Muscle of leg (tissue), 3 donors: ENCODE measurements at regions not wholly inside any gene's neighbourhood (a gene's known extent, or its start where the extent isn't known, plus 50 kb on each side); places are given as distances from the start of the nearest gene placed in this dataset.
"Not testable (repeated sequence)": the region's sequence is repeated elsewhere in the genome, so short reads cannot be mapped to it uniquely, and the experiment has no call there.

Experiments
- DNase-seq: peaks from one replicate; pipeline ENCODE4 v3.0.0; 2013
- H3K27ac ChIP-seq: one replicate; pipeline ENCODE4 v1.5.1; 2013; ENCODE audit warnings: mild to moderate bottlenecking, low read length, control low read depth
- H3K27me3 ChIP-seq: one replicate; pipeline ENCODE4 v1.6.1; 2013; ENCODE audit warnings: low read length; ENCODE audit not compliant: control insufficient read depth, insufficient read depth
- H3K36me3 ChIP-seq: one replicate; pipeline ENCODE4 v1.6.1; 2013; ENCODE audit warnings: low read length; ENCODE audit not compliant: control insufficient read depth, insufficient read depth
- H3K4me1 ChIP-seq: one replicate; pipeline ENCODE4 v1.6.1; 2013; ENCODE audit warnings: low read length; ENCODE audit not compliant: control insufficient read depth, insufficient read depth
- H3K4me3 ChIP-seq: one replicate; pipeline ENCODE4 v1.5.1; 2013; ENCODE audit warnings: low read length, control low read depth
- H3K9me3 ChIP-seq: replicated peaks from 2 replicates; pipeline ENCODE4 v1.6.1; 2013; ENCODE audit warnings: low read depth, low read length; ENCODE audit not compliant: control insufficient read depth
- WGBS: methylation state at CpG from one replicate; pipeline ENCODE4 v1.1.5; 2013; ENCODE audit warnings: missing lambda C conversion rate; ENCODE audit not compliant: insufficient coverage; 5-methylcytosine and 5-hydroxymethylcytosine counted together

DNA sequence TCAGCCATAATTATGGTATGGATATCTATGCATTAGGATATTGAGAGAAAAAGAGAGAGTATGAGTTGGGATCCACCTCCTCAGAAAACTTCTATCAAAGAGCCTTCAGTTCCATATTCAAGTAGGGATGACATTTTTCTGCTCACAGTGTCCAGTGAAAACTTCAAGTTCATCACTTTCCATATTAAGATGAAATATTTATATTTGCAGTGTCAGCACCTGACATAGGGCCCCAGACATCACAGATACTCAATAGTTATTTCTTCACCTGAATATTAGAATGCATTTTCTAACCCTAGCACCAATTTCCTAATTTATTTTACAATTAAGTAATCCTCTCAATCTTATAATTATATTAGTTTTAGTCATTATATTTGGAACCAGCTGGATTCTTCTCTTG, 318.0 kb upstream of the MGAT4C start:
- Histone ChIP-seq H3K4me1 (no peaks in the 10 kb centered on the region), H3K4me3 (no peak overlapping the region), H3K9me3 (no peaks in the 10 kb centered on the region), H3K36me3 (no peaks in the 10 kb centered on the region), H3K27me3 (no peaks in the 10 kb centered on the region), H3K27ac (no peak overlapping the region)
- DNase-seq = no peak

GRCh38 chr12:86572455-86572854, 316.3 kb upstream of the MGAT4C start:
- Histone ChIP-seq H3K4me3 (no peak overlapping the region), H3K36me3 (no peaks in the 10 kb centered on the region), H3K4me1 (no peaks in the 10 kb centered on the region), H3K9me3 (peaks cover 3% of the 10 kb centered on the region), H3K27ac (no peak overlapping the region), H3K27me3 (no peaks in the 10 kb centered on the region)
- no peak for DNase-seq
- WGBS = 50% methylated on average over 1 of the region's 1 CpG

DNA sequence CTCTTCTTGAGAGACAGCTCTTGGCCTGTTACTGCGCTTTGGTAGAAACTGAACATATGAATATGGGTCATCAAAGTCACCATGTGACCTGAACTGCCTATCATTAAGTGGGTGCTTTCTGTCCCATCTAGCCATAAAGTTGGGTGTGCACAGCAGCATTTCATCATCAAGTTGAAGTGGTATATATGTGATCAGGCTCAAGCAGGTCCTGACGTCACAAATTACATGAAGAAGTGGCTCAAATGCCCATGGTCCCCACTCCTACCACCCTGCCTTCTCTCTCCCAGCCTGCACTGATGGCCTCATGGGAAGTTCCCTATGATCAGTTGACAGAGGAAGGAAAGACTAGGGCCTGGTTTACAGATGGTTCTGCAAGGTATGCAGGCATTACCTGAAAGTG, 308.8 kb upstream of the MGAT4C start:
- Histone ChIP-seq H3K36me3 (no peaks in the 10 kb centered on the region), H3K27me3 (no peaks in the 10 kb centered on the region), H3K4me1 (no peaks in the 10 kb centered on the region), H3K27ac (no peak overlapping the region), H3K4me3 (no peak overlapping the region), H3K9me3 (peaks cover 9% of the 10 kb centered on the region)
- no peak for DNase-seq
- 100% methylated on average over 1 of the region's 2 CpGs for WGBS

DNA sequence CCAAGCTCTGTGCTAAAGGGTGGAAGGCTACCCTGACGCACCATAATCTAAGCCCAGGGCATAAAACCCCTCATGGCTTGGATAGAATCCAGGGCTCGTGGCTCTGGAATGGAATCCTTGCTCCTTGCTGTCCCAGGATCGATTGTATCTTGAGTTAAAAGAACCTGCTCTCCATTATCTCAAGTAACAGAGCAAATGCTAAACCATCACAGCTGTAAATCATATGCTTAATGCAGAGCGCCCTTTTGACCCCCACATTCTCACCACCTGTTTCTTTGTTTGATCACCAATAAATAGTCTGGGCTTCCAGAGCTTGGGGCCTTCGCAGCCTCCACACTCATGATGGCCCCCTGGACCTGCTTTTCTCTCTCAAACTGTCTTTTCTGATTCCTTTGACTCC, 299.3 kb upstream of the MGAT4C start:
- not testable (repeated sequence) for H3K4me1 ChIP-seq, H3K4me3 ChIP-seq, H3K9me3 ChIP-seq, H3K27ac ChIP-seq, H3K36me3 ChIP-seq, H3K27me3 ChIP-seq, DNase-seq
- WGBS = 53% methylated on average over 5 of the region's 5 CpGs

GRCh38 chr12:86551146-86551571, 295.0 kb upstream of the MGAT4C start:
- DNase-seq = peak; percentile 19
- Histone ChIP-seq H3K36me3 (no peaks in the 10 kb centered on the region), H3K27ac (no peak overlapping the region), H3K4me1 (no peaks in the 10 kb centered on the region), H3K4me3 (no peak overlapping the region), H3K9me3 (no peaks in the 10 kb centered on the region), H3K27me3 (no peaks in the 10 kb centered on the region)
- WGBS = 89% methylated on average over 1 of the region's 1 CpG

DNA sequence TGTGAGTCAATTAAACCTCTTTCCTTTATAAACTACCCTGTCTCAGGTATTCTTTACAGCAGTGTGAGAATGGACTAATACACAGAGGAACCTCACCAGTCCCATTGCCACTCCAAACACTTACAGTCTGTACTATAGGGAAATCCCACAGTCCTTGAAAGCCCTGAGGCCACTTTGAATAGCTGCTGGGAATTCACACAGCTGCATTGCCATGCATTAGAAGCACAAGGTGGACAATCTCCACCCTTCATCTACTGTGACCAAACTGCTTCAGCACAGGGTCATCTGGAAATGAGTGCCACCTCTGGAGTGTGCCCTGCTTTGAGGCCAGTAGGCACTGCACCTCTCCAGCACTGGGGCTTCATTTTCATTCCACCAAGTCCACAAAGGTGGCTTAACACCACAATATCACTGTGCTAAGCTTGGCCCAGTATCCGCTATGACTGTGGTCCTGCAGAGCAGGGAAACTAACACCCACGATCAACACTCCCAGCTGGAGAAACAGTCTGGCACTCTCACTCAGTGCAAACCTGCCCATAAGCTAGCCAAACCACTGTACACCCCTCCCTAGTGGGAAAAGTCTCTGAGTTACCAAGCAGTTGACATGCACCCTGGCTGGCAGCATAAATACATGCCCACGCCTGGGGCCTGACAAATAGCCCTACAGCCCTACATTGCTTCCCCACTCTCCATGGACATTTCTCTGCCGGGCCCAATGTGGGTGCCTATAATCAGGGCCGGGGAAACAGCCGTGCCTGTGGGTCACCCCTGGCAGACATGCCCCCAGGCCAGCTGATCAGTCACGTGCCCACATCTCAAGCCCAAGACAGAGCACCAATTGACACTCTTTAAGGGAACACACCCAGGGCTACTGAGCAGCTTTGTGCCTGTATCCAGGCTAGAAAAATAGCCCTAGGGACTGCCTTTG, 294.3 kb upstream of the MGAT4C start:
- no peaks in the 10 kb centered on the region for H3K4me1 ChIP-seq

DNA sequence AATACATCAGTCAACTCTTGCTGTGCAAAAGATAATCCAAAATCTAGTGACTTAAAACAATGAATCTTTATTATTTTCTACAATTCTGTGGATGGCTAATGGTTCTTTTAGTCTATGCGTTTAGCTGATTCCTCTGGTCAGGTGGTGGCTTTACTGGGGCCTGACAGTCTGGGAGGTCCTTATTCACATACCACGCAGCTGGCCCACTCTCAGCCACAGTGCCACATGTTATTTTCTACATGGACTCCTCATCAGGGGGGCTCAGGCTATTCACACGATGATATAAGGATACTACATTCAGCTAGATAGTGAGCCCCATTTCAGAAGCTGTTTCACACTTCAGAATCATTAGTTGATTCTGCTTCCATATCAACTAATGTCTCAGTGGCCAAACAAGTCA, 287.5 kb upstream of the MGAT4C start:
- DNase-seq = no peak
- Histone ChIP-seq H3K4me3 (no peak overlapping the region), H3K36me3 (no peaks in the 10 kb centered on the region), H3K4me1 (no peaks in the 10 kb centered on the region), H3K27me3 (no peaks in the 10 kb centered on the region), H3K27ac (no peak overlapping the region), H3K9me3 (no peaks in the 10 kb centered on the region)
- no CpG with 5 or more reads among the region's 3 CpGs for WGBS

More for the DNA sequence above, 294.3 kb upstream of the MGAT4C start:
- Histone ChIP-seq H3K9me3 (no peaks in the 10 kb centered on the region), H3K27me3 (no peaks in the 10 kb centered on the region), H3K27ac (no peak overlapping the region), H3K36me3 (no peaks in the 10 kb centered on the region), H3K4me3 (no peak overlapping the region)
- DNase-seq = no peak
- 91% methylated on average over 7 of the region's 7 CpGs for WGBS

DNA sequence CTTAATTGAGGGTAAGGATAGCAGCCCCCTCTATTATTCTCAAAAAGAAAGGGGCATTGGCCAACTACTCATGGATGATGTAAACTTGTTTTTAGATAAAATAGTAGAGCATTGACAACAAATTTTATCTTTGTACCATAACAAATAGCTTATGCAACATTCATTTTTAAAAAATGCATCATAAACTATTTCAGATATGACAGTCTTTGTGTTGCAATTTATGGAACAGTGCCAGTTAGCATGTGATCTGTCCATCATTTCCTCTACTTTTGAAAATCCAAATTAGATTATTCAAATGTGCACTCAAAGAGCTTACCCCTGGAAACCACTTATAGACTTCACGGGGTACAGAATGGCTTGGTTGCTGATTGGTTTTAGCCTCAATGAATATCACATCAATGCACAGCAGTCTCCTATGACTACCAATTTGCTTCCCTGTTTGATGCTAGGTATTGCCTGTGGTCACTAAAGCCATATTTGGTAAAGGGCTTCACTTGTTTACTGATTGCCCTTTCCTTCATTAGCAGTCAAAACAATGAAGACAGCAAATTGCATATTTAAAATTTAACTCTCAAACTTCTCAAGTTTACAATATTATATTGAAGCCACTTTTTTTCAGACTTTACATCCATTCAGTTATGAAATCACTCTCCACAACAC, 274.9 kb upstream of the MGAT4C start:
- Histone ChIP-seq H3K9me3 (no peaks in the 10 kb centered on the region), H3K4me1 (no peaks in the 10 kb centered on the region), H3K27ac (no peak overlapping the region), H3K27me3 (no peaks in the 10 kb centered on the region), H3K4me3 (no peak overlapping the region), H3K36me3 (no peaks in the 10 kb centered on the region)
- DNase-seq = no peak
- no CpG with 5 or more reads among the region's 1 CpG for WGBS

DNA sequence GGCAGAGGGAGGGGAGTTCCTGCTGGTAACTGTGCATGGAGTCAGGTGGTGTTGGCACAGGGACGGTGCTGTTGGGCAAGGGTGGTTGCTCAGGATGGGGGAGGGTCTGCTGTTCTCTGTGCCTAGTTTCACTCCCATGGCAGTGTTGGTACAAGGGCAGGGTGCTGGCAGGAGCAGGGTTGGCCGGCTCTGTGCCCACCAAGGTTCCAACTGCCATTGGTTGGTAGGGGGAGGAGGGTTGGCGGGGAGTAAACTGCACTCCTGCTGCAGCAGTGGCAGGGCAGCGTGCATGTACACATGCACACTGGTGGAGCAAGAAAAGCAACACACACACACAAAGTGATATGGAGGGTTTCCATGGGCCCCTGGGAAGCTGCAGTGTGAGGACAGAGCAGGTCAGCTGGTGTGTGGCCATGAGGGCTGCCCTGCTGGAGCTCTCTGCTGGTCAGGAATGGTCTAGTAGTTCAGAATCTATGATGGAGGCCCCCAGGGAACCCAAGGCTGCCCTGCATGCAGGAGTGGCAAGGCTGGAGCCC, 269.9 kb upstream of the MGAT4C start:
- Histone ChIP-seq H3K4me3 (no peak overlapping the region), H3K27ac (no peak overlapping the region), H3K9me3 (peaks cover 7% of the 10 kb centered on the region), H3K36me3 (no peaks in the 10 kb centered on the region), H3K27me3 (no peaks in the 10 kb centered on the region), H3K4me1 (no peaks in the 10 kb centered on the region)
- no peak for DNase-seq
- 93% methylated on average over 3 of the region's 4 CpGs for WGBS

- Histone ChIP-seq H3K36me3 (no peaks in the 10 kb centered on the region), H3K27ac (no peak overlapping the region), H3K4me1 (no peaks in the 10 kb centered on the region), H3K9me3 (peaks cover 7% of the 10 kb centered on the region), H3K4me3 (no peak overlapping the region), H3K27me3 (no peaks in the 10 kb centered on the region)
- WGBS = no CpG with 5 or more reads among the region's 3 CpGs
- DNase-seq = no peak
Measured at GRCh38 chr12:86523844-86524243, 267.7 kb upstream of the MGAT4C start.
